WTC11 (cell line): ENCODE measurements at regions not wholly inside any gene's neighbourhood (a gene's known extent, or its start where the extent isn't known, plus 50 kb on each side); places are given as distances from the start of the nearest gene placed in this dataset.

Experiments
- JUN ChIP-seq: sonication (generic); formaldehyde crosslinking; IDR thresholded peaks from 2 replicates; pipeline ENCODE4 v1.8.0; 2023; ENCODE audit warnings: mild to moderate bottlenecking, missing genetic modification reagents
- MXD4 ChIP-seq: fragments of 250-450 bp; sonication (Bioruptor Pico); IDR thresholded peaks from 2 replicates; pipeline ENCODE4 v1.8.0; 2021; ENCODE audit warnings: mild to moderate bottlenecking, moderate library complexity, borderline replicate concordance
- NR1H2 ChIP-seq: sonication (generic); formaldehyde crosslinking; IDR thresholded peaks from 2 replicates; pipeline ENCODE4 v1.9.0; 2021; ENCODE audit warnings: mild to moderate bottlenecking, moderate library complexity, missing genetic modification reagents
- NR2C2 ChIP-seq: sonication (generic); formaldehyde crosslinking; IDR thresholded peaks from 2 replicates; pipeline ENCODE4 v1.8.0; 2022; ENCODE audit warnings: mild to moderate bottlenecking, missing genetic modification reagents
- RELA ChIP-seq: sonication (generic); formaldehyde crosslinking; IDR thresholded peaks from 2 replicates; pipeline ENCODE4 v1.8.1; 2022; ENCODE audit warnings: missing genetic modification reagents, mild to moderate bottlenecking, borderline replicate concordance
- SOX15 ChIP-seq: fragments of 250-450 bp; sonication (Bioruptor Pico); IDR thresholded peaks from 2 replicates; pipeline ENCODE4 v1.9.0; 2021; ENCODE audit warnings: mild to moderate bottlenecking
- SP1 ChIP-seq: sonication (generic); formaldehyde crosslinking; conservative IDR thresholded peaks from 2 replicates; pipeline ENCODE4 v1.8.1; 2022; ENCODE audit warnings: missing genetic modification reagents
- ZNF263 ChIP-seq: sonication (generic); formaldehyde crosslinking; IDR thresholded peaks from 2 replicates; pipeline ENCODE4 v1.8.1; 2022; ENCODE audit warnings: low read depth, mild to moderate bottlenecking, moderate library complexity, missing genetic modification reagents
- TF ChIP-seq, protein P1 (sequence below): fragments of 200-600 bp; IDR thresholded peaks from 2 replicates; pipeline ENCODE4 v1.8.0; 2022; ENCODE audit warnings: antibody characterized with exemption

DNA sequence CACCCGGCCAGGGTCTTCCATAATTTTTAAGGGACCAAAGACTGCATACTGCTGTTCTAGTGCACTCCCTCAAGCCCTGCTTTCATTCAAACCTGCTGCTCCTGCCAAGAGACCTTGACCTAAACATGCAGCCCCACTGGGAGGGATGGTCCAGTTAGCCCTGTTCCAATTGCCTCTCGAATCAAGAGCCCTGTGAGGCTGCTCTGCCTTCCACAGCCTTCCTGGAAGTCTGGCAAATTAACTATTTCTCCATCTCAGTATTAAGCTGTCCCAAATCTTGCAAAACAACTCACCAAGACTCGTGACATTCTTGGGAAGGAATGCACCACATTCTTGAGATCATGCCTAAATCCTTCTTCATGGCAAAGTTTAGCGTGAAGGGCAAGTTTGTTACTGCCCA, 231.3 kb downstream of the C1orf94 start:
- TF ChIP-seq, protein P1, sequence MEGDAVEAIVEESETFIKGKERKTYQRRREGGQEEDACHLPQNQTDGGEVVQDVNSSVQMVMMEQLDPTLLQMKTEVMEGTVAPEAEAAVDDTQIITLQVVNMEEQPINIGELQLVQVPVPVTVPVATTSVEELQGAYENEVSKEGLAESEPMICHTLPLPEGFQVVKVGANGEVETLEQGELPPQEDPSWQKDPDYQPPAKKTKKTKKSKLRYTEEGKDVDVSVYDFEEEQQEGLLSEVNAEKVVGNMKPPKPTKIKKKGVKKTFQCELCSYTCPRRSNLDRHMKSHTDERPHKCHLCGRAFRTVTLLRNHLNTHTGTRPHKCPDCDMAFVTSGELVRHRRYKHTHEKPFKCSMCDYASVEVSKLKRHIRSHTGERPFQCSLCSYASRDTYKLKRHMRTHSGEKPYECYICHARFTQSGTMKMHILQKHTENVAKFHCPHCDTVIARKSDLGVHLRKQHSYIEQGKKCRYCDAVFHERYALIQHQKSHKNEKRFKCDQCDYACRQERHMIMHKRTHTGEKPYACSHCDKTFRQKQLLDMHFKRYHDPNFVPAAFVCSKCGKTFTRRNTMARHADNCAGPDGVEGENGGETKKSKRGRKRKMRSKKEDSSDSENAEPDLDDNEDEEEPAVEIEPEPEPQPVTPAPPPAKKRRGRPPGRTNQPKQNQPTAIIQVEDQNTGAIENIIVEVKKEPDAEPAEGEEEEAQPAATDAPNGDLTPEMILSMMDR = no peak
- TF ChIP-seq RELA = no peak
- TF ChIP-seq NR2C2 (CRISPR knock-in tag) = no peak
- no peak for TF ChIP-seq SP1 (CRISPR knock-in tag)
- TF ChIP-seq MXD4 (CRISPR knock-in tag) = no peak
- TF ChIP-seq SOX15 (CRISPR knock-in tag) = no peak
- TF ChIP-seq NR1H2 (CRISPR knock-in tag) = no peak
- TF ChIP-seq JUN (CRISPR knock-in tag) = no peak
- TF ChIP-seq ZNF263 (CRISPR knock-in tag) = no peak
